Right cardiac atrium (tissue), 5 donors: ENCODE measurements at regions not wholly inside any gene's neighbourhood (a gene's known extent, or its start where the extent isn't known, plus 50 kb on each side); places are given as distances from the start of the nearest gene placed in this dataset.

Source experiments
- ATAC-seq, 2 donors: fragments of 200-7000 bp; cut with Tn5 transposase; one replicate each; pipeline versions ENCODE4 v1.8.0 to v1.9.1; 2020; ENCODE audit warnings: moderate library complexity in 2 of 2, mild to moderate bottlenecking in 1 of 2
- DNase-seq, 3 donors: peaks; one replicate each; pipeline ENCODE4 v3.0.0-alpha.2; 2020
- H3K27ac ChIP-seq: one replicate; pipeline ENCODE4 v1.5.1; 2013; ENCODE audit warnings: mild to moderate bottlenecking, low read length, control low read depth, moderate library complexity
- H3K27me3 ChIP-seq: one replicate; pipeline ENCODE4 v1.6.1; 2013; ENCODE audit not compliant: control insufficient read depth, insufficient read depth
- H3K4me1 ChIP-seq: one replicate; pipeline ENCODE4 v1.6.1; 2013; ENCODE audit warnings: low read length; ENCODE audit not compliant: control insufficient read depth, insufficient read depth
- H3K4me3 ChIP-seq: one replicate; pipeline ENCODE4 v1.5.1; 2013; ENCODE audit warnings: low read length, control low read depth
- H3K9me3 ChIP-seq: one replicate; pipeline ENCODE4 v1.6.1; 2013; ENCODE audit warnings: low read length; ENCODE audit not compliant: control insufficient read depth
- WGBS: extraction: QIAGEN DNeasy Blood & Tissue Kit; methylation state at CpG from one replicate; pipeline ENCODE4 v1.1.7; 2013; 5-methylcytosine and 5-hydroxymethylcytosine counted together
- intact Hi-C, 4 donors: fragments of 100-400 bp; cut with DNase I; formaldehyde crosslinking; loops; one replicate each; pipeline versions ENCODE4 v1.11.0 to v1.14.0; 2022 to 2023
- donor health status: healthy with polysubstance abuse.
- donor health status: DM: no; HTN: yes; CAD: no.
- donor health status: DM: no; HTN: no; CAD: no.
- donor health status: DM: no; HTN: yes; CAD: no; lungs with severe emphysema.
- donor health status: DM: yes; HTN: yes; CAD: no.

GRCh38 chr6:47380251-47380650 lies 70.5 kb upstream of the TNFRSF21 start:
- 86% methylated on average over 5 of the region's 5 CpGs for WGBS
- intact Hi-C loops: no loop called here
- DNase-seq (no peak), ATAC-seq (no peak)
- Histone ChIP-seq H3K27ac (no peak overlapping the region), H3K4me3 (no peak overlapping the region), H3K4me1 (no peaks in the 10 kb centered on the region), H3K27me3 (no peaks in the 10 kb centered on the region), H3K9me3 (no peaks in the 10 kb centered on the region)

GRCh38 chr6:47381036-47381435 lies 71.3 kb upstream of the TNFRSF21 start:
- intact Hi-C loops: no loop called here
- no peak for ATAC-seq

GRCh38 chr6:47383360-47383759 lies 73.7 kb upstream of the TNFRSF21 start:
- Histone ChIP-seq H3K9me3 (no peaks in the 10 kb centered on the region), H3K27me3 (no peaks in the 10 kb centered on the region), H3K4me3 (no peak overlapping the region), H3K27ac (no peak overlapping the region), H3K4me1 (no peaks in the 10 kb centered on the region)
- ATAC-seq: no peak
- WGBS: 94% methylated on average over 1 of the region's 1 CpG
- intact Hi-C loops: no loop called here
- DNase-seq: no peak

More at GRCh38 chr6:47381036-47381435, 71.3 kb upstream of the TNFRSF21 start:
- Histone ChIP-seq H3K4me3 (no peak overlapping the region), H3K27ac (no peak overlapping the region), H3K4me1 (no peaks in the 10 kb centered on the region), H3K27me3 (no peaks in the 10 kb centered on the region), H3K9me3 (no peaks in the 10 kb centered on the region)
- WGBS: 75% methylated on average over 2 of the region's 2 CpGs
- no peak for DNase-seq

GRCh38 chr6:47391675-47392074 lies 82.0 kb upstream of the TNFRSF21 start:
- intact Hi-C loops: no loop called here
- no peak overlapping the region for H3K4me3 ChIP-seq
- H3K27ac ChIP-seq: no peak overlapping the region
- DNase-seq (no peak), ATAC-seq (no peak)
- H3K9me3 ChIP-seq: peaks cover 4% of the 10 kb centered on the region
- H3K27me3 ChIP-seq: no peaks in the 10 kb centered on the region
- H3K4me1 ChIP-seq: no peaks in the 10 kb centered on the region

- intact Hi-C loops: no loop called here
- ATAC-seq (no peak), DNase-seq (no peak)
- Histone ChIP-seq H3K4me1 (no peaks in the 10 kb centered on the region), H3K9me3 (peaks cover 4% of the 10 kb centered on the region), H3K4me3 (no peak overlapping the region), H3K27ac (no peak overlapping the region), H3K27me3 (no peaks in the 10 kb centered on the region)
- WGBS: 91% methylated on average over 1 of the region's 1 CpG
Observed at GRCh38 chr6:47392251-47392650, 82.5 kb upstream of the TNFRSF21 start.

GRCh38 chr6:47396401-47397069 lies 81.1 kb upstream of the CD2AP start:
- peaks cover 4% of the 10 kb centered on the region for H3K9me3 ChIP-seq
- no peak overlapping the region for H3K27ac ChIP-seq
- no peak overlapping the region for H3K4me3 ChIP-seq
- DNase-seq (no peak), ATAC-seq (no peak)
- no peaks in the 10 kb centered on the region for H3K27me3 ChIP-seq
- 90% methylated on average over 2 of the region's 2 CpGs for WGBS
- intact Hi-C loops: no loop called here
- no peaks in the 10 kb centered on the region for H3K4me1 ChIP-seq

GRCh38 chr6:47400581-47400980 lies 77.0 kb upstream of the CD2AP start:
- no peak overlapping the region for H3K27ac ChIP-seq
- no peak overlapping the region for H3K4me3 ChIP-seq
- 91% methylated on average over 3 of the region's 3 CpGs for WGBS
- intact Hi-C loops: no loop called here
- H3K4me1 ChIP-seq: no peaks in the 10 kb centered on the region
- no peaks in the 10 kb centered on the region for H3K9me3 ChIP-seq
- DNase-seq (no peak), ATAC-seq (no peak)
- H3K27me3 ChIP-seq: no peaks in the 10 kb centered on the region

GRCh38 chr6:47402081-47402480 lies 75.5 kb upstream of the CD2AP start:
- intact Hi-C loops: no loop called here
- no peak for ATAC-seq
- WGBS: 52% methylated on average over 3 of the region's 3 CpGs
- no peak overlapping the region for H3K4me3 ChIP-seq
- no peaks in the 10 kb centered on the region for H3K9me3 ChIP-seq
- no peaks in the 10 kb centered on the region for H3K4me1 ChIP-seq
- H3K27ac ChIP-seq: no peak overlapping the region
- no peaks in the 10 kb centered on the region for H3K27me3 ChIP-seq
- DNase-seq: no peak

- intact Hi-C loops: no loop called here
- no peaks in the 10 kb centered on the region for H3K27me3 ChIP-seq
- WGBS: 80% methylated on average over 2 of the region's 2 CpGs
- H3K9me3 ChIP-seq: no peaks in the 10 kb centered on the region
- DNase-seq (no peak), ATAC-seq (no peak)
- no peaks in the 10 kb centered on the region for H3K4me1 ChIP-seq
- H3K4me3 ChIP-seq: no peak overlapping the region
- no peak overlapping the region for H3K27ac ChIP-seq
Observed at GRCh38 chr6:47403056-47403455, 74.5 kb upstream of the CD2AP start.

GRCh38 chr6:47403801-47404200 lies 73.8 kb upstream of the CD2AP start:
- Histone ChIP-seq H3K4me3 (no peak overlapping the region), H3K9me3 (no peaks in the 10 kb centered on the region), H3K27ac (no peak overlapping the region), H3K4me1 (no peaks in the 10 kb centered on the region), H3K27me3 (no peaks in the 10 kb centered on the region)
- intact Hi-C loops: no loop called here
- ATAC-seq: no peak
- no peak for DNase-seq
- WGBS: 86% methylated on average over 2 of the region's 2 CpGs

- no peaks in the 10 kb centered on the region for H3K9me3 ChIP-seq
- H3K27ac ChIP-seq: no peak overlapping the region
- intact Hi-C loops: no loop called here
- DNase-seq (no peak), ATAC-seq (no peak)
- no peaks in the 10 kb centered on the region for H3K27me3 ChIP-seq
- no peaks in the 10 kb centered on the region for H3K4me1 ChIP-seq
- WGBS: 74% methylated on average over 4 of the region's 4 CpGs
- no peak overlapping the region for H3K4me3 ChIP-seq
Observed at GRCh38 chr6:47404435-47404834, 73.2 kb upstream of the CD2AP start.

GRCh38 chr6:47405273-47405672 lies 72.3 kb upstream of the CD2AP start:
- no peaks in the 10 kb centered on the region for H3K27me3 ChIP-seq
- intact Hi-C loops: no loop called here
- no peak overlapping the region for H3K27ac ChIP-seq
- no peaks in the 10 kb centered on the region for H3K9me3 ChIP-seq
- H3K4me3 ChIP-seq: no peak overlapping the region
- WGBS: 69% methylated on average over 5 of the region's 5 CpGs
- DNase-seq (no peak), ATAC-seq (no peak)
- no peaks in the 10 kb centered on the region for H3K4me1 ChIP-seq
